Breast epithelium (tissue), 3 donors: ENCODE measurements at regions not wholly inside any gene's neighbourhood (a gene's known extent, or its start where the extent isn't known, plus 50 kb on each side); places are given as distances from the start of the nearest gene placed in this dataset.

Experiments
- POLR2A ChIP-seq: fragments of 450-650 bp; IDR thresholded peaks from one replicate; pipeline ENCODE4 v1.6.1; 2016; ENCODE audit warnings: antibody characterized with exemption, mild to moderate bottlenecking, moderate library complexity
- TF ChIP-seq, protein P1 (sequence below), 3 donors: fragments of 450-650 bp; IDR thresholded peaks; one replicate each; pipeline ENCODE4 v1.5.1; 2016 to 2017; ENCODE audit warnings: antibody characterized with exemption in 3 of 3, mild to moderate bottlenecking in 3 of 3, moderate library complexity in 3 of 3

DNA sequence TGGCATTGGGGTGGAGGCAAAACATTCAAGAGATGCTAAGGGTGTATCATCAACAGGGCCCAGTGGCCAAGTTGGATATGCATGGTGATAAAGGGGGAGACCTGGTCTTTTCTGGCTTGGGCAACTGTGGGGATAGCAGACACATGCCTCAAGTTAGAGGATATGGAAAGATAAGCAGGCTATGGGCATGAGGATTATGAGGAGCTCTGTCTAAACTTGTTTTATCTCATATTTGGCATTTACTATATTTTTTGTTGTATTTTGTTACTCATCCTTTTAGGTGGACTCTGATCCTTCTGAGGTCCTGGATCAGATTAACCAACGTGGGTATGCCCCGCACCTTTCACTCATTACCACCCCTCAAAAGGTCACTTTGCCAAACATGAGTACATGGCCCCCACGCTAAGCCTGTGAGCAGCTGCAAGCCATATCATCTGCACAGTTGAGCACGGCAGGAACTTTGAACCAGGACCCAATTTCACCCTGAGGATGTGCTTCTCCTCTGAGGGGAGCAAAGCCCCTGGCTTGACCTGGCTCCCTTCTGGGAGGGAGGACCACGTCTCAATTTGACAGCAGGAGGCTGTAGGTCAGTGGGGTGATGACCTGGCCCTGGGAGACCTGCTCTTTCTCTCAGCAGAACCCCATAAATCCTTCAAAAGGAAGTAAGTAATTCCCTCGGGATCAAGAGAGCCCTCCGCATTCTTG lies 71.1 kb upstream of the CD180 start:
- TF ChIP-seq, protein P1, sequence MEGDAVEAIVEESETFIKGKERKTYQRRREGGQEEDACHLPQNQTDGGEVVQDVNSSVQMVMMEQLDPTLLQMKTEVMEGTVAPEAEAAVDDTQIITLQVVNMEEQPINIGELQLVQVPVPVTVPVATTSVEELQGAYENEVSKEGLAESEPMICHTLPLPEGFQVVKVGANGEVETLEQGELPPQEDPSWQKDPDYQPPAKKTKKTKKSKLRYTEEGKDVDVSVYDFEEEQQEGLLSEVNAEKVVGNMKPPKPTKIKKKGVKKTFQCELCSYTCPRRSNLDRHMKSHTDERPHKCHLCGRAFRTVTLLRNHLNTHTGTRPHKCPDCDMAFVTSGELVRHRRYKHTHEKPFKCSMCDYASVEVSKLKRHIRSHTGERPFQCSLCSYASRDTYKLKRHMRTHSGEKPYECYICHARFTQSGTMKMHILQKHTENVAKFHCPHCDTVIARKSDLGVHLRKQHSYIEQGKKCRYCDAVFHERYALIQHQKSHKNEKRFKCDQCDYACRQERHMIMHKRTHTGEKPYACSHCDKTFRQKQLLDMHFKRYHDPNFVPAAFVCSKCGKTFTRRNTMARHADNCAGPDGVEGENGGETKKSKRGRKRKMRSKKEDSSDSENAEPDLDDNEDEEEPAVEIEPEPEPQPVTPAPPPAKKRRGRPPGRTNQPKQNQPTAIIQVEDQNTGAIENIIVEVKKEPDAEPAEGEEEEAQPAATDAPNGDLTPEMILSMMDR (IDR thresholded peaks at IDR 0.05) = peak in 1 of 3 donors; percentile 3
- TF ChIP-seq POLR2A = no peak
